GM12892 (cell line): ENCODE measurements at regions not wholly inside any gene's neighbourhood (a gene's known extent, or its start where the extent isn't known, plus 50 kb on each side); places are given as distances from the start of the nearest gene placed in this dataset.

ENCODE experiments used
- DNase-seq: peaks from one replicate; pipeline ENCODE4 v3.0.0; 2011; ENCODE audit not compliant: insufficient read length
- FAIRE-seq: peaks from 2 replicates; lab custom pipeline; 2011; peaks lifted over from hg19 to GRCh38; lab: Jason Lieb, UNC
- POLR2A ChIP-seq: IDR thresholded peaks from 2 replicates; pipeline ENCODE4 v1.6.1; 2011; ENCODE audit warnings: low read depth, low read length, control low read depth
- POLR2AphosphoS5 ChIP-seq: IDR thresholded peaks from 2 replicates; pipeline ENCODE4 v1.6.1; 2011; ENCODE audit warnings: low read depth, low read length, control low read depth
- TAF1 ChIP-seq: IDR thresholded peaks from 2 replicates; pipeline ENCODE4 v1.6.1; 2011; ENCODE audit warnings: low read depth, mild to moderate bottlenecking, control low read depth, low read length, borderline replicate concordance

GRCh38 chr11:129591527-129591926 is 215.9 kb downstream of the BARX2 start:
- DNase-seq (no peak), FAIRE-seq (no peak)

DNA sequence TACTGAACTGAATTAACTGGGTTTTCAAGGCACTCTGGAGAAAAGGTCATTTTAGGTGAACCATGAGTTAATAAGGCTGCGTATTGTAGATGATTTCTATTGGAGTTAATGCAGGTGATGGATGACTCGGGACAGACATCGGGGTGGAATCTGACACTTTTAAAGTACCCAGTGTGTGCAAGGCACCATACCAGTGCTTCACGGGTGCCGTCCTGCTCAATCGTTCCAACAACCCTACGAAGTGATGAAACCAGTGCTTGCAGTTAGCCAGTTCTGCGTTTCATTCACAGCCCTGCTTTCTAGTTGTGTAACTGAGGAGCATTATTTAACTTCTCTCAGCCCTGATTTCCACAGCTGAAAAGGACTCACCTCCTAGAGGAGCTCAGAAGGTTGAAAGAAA is 216.5 kb downstream of the BARX2 start:
- TF ChIP-seq TAF1 (no peak), POLR2AphosphoS5 (no peak), POLR2A (no peak)
- no peak for FAIRE-seq
- DNase-seq, result no peak

More at GRCh38 chr11:129591527-129591926, 215.9 kb downstream of the BARX2 start:
- TF ChIP-seq TAF1 (no peak), POLR2A (no peak), POLR2AphosphoS5 (no peak)

GRCh38 chr11:129593098-129593497 is 217.4 kb downstream of the BARX2 start:
- no peak for FAIRE-seq
- no peak for DNase-seq
- TF ChIP-seq TAF1 (no peak), POLR2AphosphoS5 (no peak), POLR2A (no peak)

GRCh38 chr11:129595038-129595962 is 219.7 kb downstream of the BARX2 start:
- FAIRE-seq (no peak), DNase-seq (no peak)
- TF ChIP-seq TAF1 (no peak), POLR2AphosphoS5 (no peak), POLR2A (no peak)

DNA sequence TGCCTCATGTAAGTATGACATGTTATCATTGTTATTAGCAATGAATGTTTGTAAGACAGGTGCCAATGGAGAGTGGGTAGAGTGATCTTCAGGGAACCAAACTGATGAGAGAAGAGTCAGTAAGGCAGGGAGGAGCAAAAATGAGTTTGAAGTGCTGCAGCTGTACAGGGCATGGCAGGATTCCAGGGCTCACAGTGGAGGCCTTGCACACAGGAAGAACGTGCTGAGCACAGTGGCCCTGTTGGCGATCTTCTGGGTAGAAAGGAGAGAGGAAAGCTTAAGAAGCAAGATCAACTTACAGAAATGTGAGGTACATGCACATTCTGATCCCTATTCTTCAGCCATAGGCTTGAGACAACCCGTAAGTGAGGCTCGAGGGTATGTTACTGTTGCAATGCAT is 219.3 kb upstream of the TMEM45B start:
- DNase-seq (no peak), FAIRE-seq (no peak)
- TF ChIP-seq TAF1 (no peak), POLR2A (no peak), POLR2AphosphoS5 (no peak)

DNA sequence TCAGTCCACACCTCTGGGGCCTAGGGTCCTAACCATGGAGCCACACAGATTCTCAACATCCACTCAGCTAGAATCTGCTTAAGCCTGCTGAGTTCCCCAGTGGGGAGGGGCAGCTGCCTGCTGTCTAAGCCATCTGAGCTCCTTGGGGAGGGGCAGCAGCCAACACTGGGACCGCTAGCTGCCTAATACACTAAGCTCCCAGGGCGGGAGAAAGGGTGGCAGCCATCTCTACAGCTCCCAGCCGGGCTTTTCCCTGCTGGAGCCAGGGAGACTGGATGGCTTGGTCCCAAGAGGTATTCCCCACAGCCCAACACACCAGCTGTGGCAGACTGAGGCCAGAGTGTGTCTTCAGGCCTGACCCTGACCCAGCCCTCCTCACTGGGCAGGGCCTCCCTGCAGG is 217.3 kb upstream of the TMEM45B start:
- DNase-seq (no peak), FAIRE-seq (no peak)
- TF ChIP-seq TAF1 (no peak), POLR2AphosphoS5 (no peak), POLR2A (no peak)

GRCh38 chr11:129605815-129606214 is 209.8 kb upstream of the TMEM45B start:
- DNase-seq (no peak), FAIRE-seq (no peak)
- TF ChIP-seq POLR2AphosphoS5 (no peak), TAF1 (no peak), POLR2A (no peak)

- TF ChIP-seq POLR2A (no peak), TAF1 (no peak), POLR2AphosphoS5 (no peak)
- FAIRE-seq, result no peak
- no peak for DNase-seq
Measured at GRCh38 chr11:129608711-129609110, 206.9 kb upstream of the TMEM45B start.

GRCh38 chr11:129610125-129610524 is 205.5 kb upstream of the TMEM45B start:
- FAIRE-seq (no peak), DNase-seq (no peak)
- TF ChIP-seq TAF1 (no peak), POLR2A (no peak)

- no peak for DNase-seq
- no peak for TF ChIP-seq POLR2A
- no peak for TF ChIP-seq TAF1
- no peak for TF ChIP-seq POLR2AphosphoS5
- FAIRE-seq, result no peak
Measured at GRCh38 chr11:129610545-129610944, 205.1 kb upstream of the TMEM45B start.

- no peak for TF ChIP-seq TAF1
- no peak for FAIRE-seq
- DNase-seq, result no peak
Measured at GRCh38 chr11:129611661-129612446, 203.8 kb upstream of the TMEM45B start.

- FAIRE-seq (no peak), DNase-seq (no peak)
- TF ChIP-seq POLR2AphosphoS5, result no peak
Measured at GRCh38 chr11:129612447-129612961, 203.1 kb upstream of the TMEM45B start.
